ENCODE measurements at regions not wholly inside any gene's neighbourhood (a gene's known extent, or its start where the extent isn't known, plus 50 kb on each side); places are given as distances from the start of the nearest gene placed in this dataset.
"Not testable (repeated sequence)": the region's sequence is repeated elsewhere in the genome, so short reads cannot be mapped to it uniquely, and the experiment has no call there.

DNA sequence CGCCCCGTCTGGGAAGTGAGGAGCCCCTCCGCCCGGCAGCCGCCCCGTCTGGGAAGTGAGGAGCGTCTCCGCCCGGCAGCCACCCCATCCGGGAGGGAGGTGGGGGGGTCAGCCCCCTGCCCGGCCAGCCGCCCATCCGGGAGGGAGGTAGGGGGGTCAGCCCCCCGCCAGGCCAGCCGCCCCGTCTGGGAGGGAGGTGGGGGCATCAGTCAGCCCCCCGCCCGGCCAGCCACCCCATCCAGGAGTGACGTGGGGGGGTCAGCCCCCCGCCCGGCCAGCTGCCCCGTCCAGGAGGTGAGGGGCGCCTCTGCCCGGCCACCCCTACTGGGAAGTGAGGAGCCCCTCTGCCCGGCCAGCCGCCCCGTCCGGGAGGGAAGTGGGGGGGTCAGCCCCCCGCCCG lies 297.5 kb upstream of the DYNLRB2 start:
- TF ChIP-seq ZNF232 (CRISPR knock-in tag; IDR thresholded peaks at IDR 0.05); E2F5 (CRISPR knock-in tag; IDR thresholded peaks at IDR 0.05); FOXP4 (CRISPR knock-in tag; IDR thresholded peaks at IDR 0.05); TEAD4 (CRISPR knock-in tag; IDR thresholded peaks at IDR 0.05); NR2C2 (CRISPR knock-in tag; IDR thresholded peaks at IDR 0.05); ZBTB21 (CRISPR knock-in tag; IDR thresholded peaks at IDR 0.05; ENCODE audit: borderline replicate concordance); CREM (CRISPR knock-in tag; IDR thresholded peaks at IDR 0.05): not testable (repeated sequence)
- TF ChIP-seq, protein P1, sequence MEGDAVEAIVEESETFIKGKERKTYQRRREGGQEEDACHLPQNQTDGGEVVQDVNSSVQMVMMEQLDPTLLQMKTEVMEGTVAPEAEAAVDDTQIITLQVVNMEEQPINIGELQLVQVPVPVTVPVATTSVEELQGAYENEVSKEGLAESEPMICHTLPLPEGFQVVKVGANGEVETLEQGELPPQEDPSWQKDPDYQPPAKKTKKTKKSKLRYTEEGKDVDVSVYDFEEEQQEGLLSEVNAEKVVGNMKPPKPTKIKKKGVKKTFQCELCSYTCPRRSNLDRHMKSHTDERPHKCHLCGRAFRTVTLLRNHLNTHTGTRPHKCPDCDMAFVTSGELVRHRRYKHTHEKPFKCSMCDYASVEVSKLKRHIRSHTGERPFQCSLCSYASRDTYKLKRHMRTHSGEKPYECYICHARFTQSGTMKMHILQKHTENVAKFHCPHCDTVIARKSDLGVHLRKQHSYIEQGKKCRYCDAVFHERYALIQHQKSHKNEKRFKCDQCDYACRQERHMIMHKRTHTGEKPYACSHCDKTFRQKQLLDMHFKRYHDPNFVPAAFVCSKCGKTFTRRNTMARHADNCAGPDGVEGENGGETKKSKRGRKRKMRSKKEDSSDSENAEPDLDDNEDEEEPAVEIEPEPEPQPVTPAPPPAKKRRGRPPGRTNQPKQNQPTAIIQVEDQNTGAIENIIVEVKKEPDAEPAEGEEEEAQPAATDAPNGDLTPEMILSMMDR (IDR thresholded peaks at IDR 0.05), result not testable (repeated sequence)
- TF ChIP-seq, protein P2, sequence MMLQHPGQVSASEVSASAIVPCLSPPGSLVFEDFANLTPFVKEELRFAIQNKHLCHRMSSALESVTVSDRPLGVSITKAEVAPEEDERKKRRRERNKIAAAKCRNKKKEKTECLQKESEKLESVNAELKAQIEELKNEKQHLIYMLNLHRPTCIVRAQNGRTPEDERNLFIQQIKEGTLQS (CRISPR knock-in tag; conservative IDR thresholded peaks at IDR 0.05), result not testable (repeated sequence)
- TF ChIP-seq, protein P3, sequence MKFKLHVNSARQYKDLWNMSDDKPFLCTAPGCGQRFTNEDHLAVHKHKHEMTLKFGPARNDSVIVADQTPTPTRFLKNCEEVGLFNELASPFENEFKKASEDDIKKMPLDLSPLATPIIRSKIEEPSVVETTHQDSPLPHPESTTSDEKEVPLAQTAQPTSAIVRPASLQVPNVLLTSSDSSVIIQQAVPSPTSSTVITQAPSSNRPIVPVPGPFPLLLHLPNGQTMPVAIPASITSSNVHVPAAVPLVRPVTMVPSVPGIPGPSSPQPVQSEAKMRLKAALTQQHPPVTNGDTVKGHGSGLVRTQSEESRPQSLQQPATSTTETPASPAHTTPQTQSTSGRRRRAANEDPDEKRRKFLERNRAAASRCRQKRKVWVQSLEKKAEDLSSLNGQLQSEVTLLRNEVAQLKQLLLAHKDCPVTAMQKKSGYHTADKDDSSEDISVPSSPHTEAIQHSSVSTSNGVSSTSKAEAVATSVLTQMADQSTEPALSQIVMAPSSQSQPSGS (CRISPR knock-in tag; IDR thresholded peaks at IDR 0.05; ENCODE audit: borderline replicate concordance, low read depth), result not testable (repeated sequence)

All from WTC11 (cell line).